WTC11 (cell line): ENCODE measurements at regions not wholly inside any gene's neighbourhood (a gene's known extent, or its start where the extent isn't known, plus 50 kb on each side); places are given as distances from the start of the nearest gene placed in this dataset.

Experiments
- ATAC-seq: fragments of 200-7000 bp; cut with Tn5 transposase; 2 replicates; pipeline ENCODE4 v1.10.0; 2021; ENCODE audit warnings: mild to moderate bottlenecking, moderate library complexity
- CTCF ChIA-PET: fragments of 300-600 bp; sonication (Branson Sonifier 250); formaldehyde crosslinking; loops from one replicate; lab custom pipeline; 2021; ENCODE audit warnings: antibody characterized with exemption; lab: Charles Lee
- POLR2A ChIA-PET: fragments of 350-600 bp; sonication (Branson Sonifier 250); formaldehyde crosslinking; loops from one replicate; lab custom pipeline; 2021; ENCODE audit warnings: antibody characterized with exemption; lab: Charles Lee
- DNase-seq: peaks from one replicate; pipeline ENCODE4 v3.0.0; 2021; ENCODE audit warnings: low spot score
- H3K27ac Mint-ChIP-seq: 2 replicates; pipeline ENCODE4 v1.8.0; 2021; ENCODE audit warnings: mixed read lengths
- H3K27me3 Mint-ChIP-seq: 2 replicates; pipeline ENCODE4 v1.8.0; 2021; ENCODE audit warnings: low read depth, mild to moderate bottlenecking, moderate library complexity, mixed read lengths
- H3K36me3 Mint-ChIP-seq: 2 replicates; pipeline ENCODE4 v1.8.0; 2021; ENCODE audit warnings: mixed read lengths
- H3K4me1 Mint-ChIP-seq: 2 replicates; pipeline ENCODE4 v1.8.0; 2022; ENCODE audit warnings: mixed read lengths
- H3K4me3 Mint-ChIP-seq: 2 replicates; pipeline ENCODE4 v1.8.0; 2021; ENCODE audit warnings: mild to moderate bottlenecking, moderate library complexity, mixed read lengths
- H3K9me3 Mint-ChIP-seq: 2 replicates; pipeline ENCODE4 v1.8.0; 2021; ENCODE audit warnings: mixed read lengths
- ATF1 ChIP-seq: sonication (generic); formaldehyde crosslinking; IDR thresholded peaks from 2 replicates; pipeline ENCODE4 v1.8.1; 2023; ENCODE audit warnings: mild to moderate bottlenecking, moderate library complexity, missing genetic modification reagents
- JUN ChIP-seq: sonication (generic); formaldehyde crosslinking; IDR thresholded peaks from 2 replicates; pipeline ENCODE4 v1.8.0; 2023; ENCODE audit warnings: mild to moderate bottlenecking, missing genetic modification reagents
- TCF7 ChIP-seq: sonication (generic); formaldehyde crosslinking; IDR thresholded peaks from 2 replicates; pipeline ENCODE4 v1.8.0; 2022; ENCODE audit warnings: mild to moderate bottlenecking, low read depth, missing genetic modification reagents, moderate library complexity
- TF ChIP-seq, protein P1 (sequence below): sonication (generic); formaldehyde crosslinking; IDR thresholded peaks from 2 replicates; pipeline ENCODE4 v1.8.1; 2023; ENCODE audit warnings: mild to moderate bottlenecking, missing genetic modification reagents, borderline replicate concordance
- TF ChIP-seq, protein P2 (sequence below): fragments of 250-450 bp; sonication (Bioruptor Pico); IDR thresholded peaks from 2 replicates; pipeline ENCODE4 v2.1.2; 2022; ENCODE audit warnings: mild to moderate bottlenecking, moderate library complexity
- TF ChIP-seq, protein P3 (sequence below): sonication (generic); formaldehyde crosslinking; IDR thresholded peaks from 2 replicates; pipeline ENCODE4 v1.8.1; 2023; ENCODE audit warnings: mild to moderate bottlenecking, missing genetic modification reagents, moderate library complexity
- TF ChIP-seq, protein P4 (sequence below): sonication (generic); formaldehyde crosslinking; IDR thresholded peaks from 2 replicates; pipeline ENCODE4 v1.8.1; 2023; ENCODE audit warnings: mild to moderate bottlenecking, moderate library complexity, missing genetic modification reagents
- TF ChIP-seq, protein P5 (sequence below): fragments of 250-450 bp; sonication (Bioruptor Pico); IDR thresholded peaks from 2 replicates; pipeline ENCODE4 v1.9.0; 2021; ENCODE audit warnings: mild to moderate bottlenecking
- TF ChIP-seq, protein P6 (sequence below): sonication (generic); formaldehyde crosslinking; IDR thresholded peaks from 2 replicates; pipeline ENCODE4 v1.8.0; 2023; ENCODE audit warnings: missing genetic modification reagents
- TF ChIP-seq, protein P7 (sequence below): fragments of 250-450 bp; sonication (Bioruptor Pico); conservative IDR thresholded peaks from 2 replicates; pipeline ENCODE4 v1.9.0; 2021; ENCODE audit warnings: mild to moderate bottlenecking
- TF ChIP-seq, protein P8 (sequence below): sonication (generic); formaldehyde crosslinking; IDR thresholded peaks from 2 replicates; pipeline ENCODE4 v1.8.0; 2022; ENCODE audit warnings: missing genetic modification reagents

DNA sequence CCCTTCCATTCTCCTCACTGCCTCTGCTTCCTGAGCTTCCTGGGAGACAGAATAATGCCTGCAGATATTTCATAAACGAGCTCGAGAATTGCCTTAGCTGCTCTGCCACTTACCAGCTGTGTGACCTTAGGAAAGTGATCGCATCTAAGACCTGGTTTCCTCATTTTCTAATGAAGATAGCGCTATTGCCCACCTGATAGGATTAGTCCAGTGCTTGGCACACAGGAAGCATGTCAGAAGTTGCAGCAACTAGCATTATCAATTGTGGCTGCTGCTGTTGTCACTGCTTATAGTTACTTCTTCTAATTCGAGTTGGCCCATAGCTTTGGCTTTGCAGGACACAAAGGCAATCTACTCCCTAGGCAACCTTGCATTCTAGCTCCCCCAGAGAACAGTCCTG is 305.5 kb upstream of the SGK1 start:
- ChIA-PET CTCF (interaction anchor here (0.9 to 1.2 kb wide), 2 partner anchors 259 to 446 kb away, joined by 3 read pairs; no protein-coding TSS in a partner anchor), POLR2A (no interaction called here)
- ATAC-seq (no peak), DNase-seq (no peak)
- H3K4me1 Mint-ChIP-seq: peaks cover 21% of the 10 kb centered on the region
- H3K36me3 Mint-ChIP-seq: no peaks in the 10 kb centered on the region
- H3K9me3 Mint-ChIP-seq: no peaks in the 10 kb centered on the region
- TF ChIP-seq, protein P1, sequence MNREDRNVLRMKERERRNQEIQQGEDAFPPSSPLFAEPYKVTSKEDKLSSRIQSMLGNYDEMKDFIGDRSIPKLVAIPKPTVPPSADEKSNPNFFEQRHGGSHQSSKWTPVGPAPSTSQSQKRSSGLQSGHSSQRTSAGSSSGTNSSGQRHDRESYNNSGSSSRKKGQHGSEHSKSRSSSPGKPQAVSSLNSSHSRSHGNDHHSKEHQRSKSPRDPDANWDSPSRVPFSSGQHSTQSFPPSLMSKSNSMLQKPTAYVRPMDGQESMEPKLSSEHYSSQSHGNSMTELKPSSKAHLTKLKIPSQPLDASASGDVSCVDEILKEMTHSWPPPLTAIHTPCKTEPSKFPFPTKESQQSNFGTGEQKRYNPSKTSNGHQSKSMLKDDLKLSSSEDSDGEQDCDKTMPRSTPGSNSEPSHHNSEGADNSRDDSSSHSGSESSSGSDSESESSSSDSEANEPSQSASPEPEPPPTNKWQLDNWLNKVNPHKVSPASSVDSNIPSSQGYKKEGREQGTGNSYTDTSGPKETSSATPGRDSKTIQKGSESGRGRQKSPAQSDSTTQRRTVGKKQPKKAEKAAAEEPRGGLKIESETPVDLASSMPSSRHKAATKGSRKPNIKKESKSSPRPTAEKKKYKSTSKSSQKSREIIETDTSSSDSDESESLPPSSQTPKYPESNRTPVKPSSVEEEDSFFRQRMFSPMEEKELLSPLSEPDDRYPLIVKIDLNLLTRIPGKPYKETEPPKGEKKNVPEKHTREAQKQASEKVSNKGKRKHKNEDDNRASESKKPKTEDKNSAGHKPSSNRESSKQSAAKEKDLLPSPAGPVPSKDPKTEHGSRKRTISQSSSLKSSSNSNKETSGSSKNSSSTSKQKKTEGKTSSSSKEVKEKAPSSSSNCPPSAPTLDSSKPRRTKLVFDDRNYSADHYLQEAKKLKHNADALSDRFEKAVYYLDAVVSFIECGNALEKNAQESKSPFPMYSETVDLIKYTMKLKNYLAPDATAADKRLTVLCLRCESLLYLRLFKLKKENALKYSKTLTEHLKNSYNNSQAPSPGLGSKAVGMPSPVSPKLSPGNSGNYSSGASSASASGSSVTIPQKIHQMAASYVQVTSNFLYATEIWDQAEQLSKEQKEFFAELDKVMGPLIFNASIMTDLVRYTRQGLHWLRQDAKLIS: no peak
- TF ChIP-seq TCF7 (CRISPR knock-in tag): no peak
- no peak overlapping the region for H3K27ac Mint-ChIP-seq
- no peaks in the 10 kb centered on the region for H3K27me3 Mint-ChIP-seq
- H3K4me3 Mint-ChIP-seq: no peak overlapping the region

DNA sequence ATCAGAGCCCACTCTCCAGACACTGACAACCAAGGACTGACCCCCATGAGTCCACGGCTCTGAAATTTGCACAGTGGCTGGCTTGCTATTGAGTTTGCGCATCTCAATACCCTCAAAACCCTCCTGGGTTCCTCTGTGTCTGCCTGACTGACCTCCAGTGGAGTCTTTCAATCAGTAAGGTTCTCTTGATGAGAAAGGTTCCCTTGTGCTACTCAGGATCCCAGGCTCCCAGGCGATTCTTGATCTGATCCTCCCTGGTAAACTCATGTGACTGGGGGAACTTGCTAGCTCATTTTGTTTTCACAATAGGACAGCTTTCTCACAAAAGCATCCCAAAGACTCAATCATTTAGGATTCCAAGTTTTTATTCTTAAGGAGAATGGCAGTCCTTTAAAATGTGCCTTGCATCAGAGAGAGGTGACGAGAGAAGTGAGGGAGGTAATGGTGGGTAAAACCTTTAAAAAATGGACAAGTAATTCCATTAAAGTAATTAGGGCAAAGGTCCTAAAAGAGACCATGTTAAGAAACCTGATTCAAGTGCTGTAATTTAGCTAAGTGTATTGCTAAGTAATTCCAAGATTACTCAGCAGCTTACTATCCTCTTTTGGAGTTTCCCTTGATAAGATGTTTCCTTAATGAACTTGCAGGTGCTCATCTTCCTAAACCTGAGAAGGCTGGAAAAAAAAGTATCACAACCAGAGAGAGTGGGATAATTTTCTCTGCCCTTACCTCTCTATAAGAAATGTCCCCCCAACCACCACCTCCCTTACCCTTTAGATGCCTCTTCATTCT is 304.7 kb upstream of the SGK1 start:
- TF ChIP-seq, protein P2, sequence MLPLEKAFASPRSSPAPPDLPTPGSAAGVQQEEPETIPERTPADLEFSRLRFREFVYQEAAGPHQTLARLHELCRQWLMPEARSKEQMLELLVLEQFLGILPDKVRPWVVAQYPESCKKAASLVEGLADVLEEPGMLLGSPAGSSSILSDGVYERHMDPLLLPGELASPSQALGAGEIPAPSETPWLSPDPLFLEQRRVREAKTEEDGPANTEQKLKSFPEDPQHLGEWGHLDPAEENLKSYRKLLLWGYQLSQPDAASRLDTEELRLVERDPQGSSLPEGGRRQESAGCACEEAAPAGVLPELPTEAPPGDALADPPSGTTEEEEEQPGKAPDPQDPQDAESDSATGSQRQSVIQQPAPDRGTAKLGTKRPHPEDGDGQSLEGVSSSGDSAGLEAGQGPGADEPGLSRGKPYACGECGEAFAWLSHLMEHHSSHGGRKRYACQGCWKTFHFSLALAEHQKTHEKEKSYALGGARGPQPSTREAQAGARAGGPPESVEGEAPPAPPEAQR: no peak
- TF ChIP-seq, protein P3, sequence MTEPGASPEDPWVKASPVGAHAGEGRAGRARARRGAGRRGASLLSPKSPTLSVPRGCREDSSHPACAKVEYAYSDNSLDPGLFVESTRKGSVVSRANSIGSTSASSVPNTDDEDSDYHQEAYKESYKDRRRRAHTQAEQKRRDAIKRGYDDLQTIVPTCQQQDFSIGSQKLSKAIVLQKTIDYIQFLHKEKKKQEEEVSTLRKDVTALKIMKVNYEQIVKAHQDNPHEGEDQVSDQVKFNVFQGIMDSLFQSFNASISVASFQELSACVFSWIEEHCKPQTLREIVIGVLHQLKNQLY (CRISPR knock-in tag): no peak
- TF ChIP-seq, protein P4, sequence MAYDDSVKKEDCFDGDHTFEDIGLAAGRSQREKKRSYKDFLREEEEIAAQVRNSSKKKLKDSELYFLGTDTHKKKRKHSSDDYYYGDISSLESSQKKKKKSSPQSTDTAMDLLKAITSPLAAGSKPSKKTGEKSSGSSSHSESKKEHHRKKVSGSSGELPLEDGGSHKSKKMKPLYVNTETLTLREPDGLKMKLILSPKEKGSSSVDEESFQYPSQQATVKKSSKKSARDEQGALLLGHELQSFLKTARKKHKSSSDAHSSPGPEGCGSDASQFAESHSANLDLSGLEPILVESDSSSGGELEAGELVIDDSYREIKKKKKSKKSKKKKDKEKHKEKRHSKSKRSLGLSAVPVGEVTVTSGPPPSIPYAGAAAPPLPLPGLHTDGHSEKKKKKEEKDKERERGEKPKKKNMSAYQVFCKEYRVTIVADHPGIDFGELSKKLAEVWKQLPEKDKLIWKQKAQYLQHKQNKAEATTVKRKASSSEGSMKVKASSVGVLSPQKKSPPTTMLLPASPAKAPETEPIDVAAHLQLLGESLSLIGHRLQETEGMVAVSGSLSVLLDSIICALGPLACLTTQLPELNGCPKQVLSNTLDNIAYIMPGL (CRISPR knock-in tag): no peak
- TF ChIP-seq, protein P5, sequence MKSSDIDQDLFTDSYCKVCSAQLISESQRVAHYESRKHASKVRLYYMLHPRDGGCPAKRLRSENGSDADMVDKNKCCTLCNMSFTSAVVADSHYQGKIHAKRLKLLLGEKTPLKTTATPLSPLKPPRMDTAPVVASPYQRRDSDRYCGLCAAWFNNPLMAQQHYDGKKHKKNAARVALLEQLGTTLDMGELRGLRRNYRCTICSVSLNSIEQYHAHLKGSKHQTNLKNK (CRISPR knock-in tag): no peak
- TF ChIP-seq JUN (CRISPR knock-in tag) (no peak), ATF1 (CRISPR knock-in tag) (no peak)
- TF ChIP-seq, protein P6, sequence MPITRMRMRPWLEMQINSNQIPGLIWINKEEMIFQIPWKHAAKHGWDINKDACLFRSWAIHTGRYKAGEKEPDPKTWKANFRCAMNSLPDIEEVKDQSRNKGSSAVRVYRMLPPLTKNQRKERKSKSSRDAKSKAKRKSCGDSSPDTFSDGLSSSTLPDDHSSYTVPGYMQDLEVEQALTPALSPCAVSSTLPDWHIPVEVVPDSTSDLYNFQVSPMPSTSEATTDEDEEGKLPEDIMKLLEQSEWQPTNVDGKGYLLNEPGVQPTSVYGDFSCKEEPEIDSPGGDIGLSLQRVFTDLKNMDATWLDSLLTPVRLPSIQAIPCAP (CRISPR knock-in tag): no peak
- TF ChIP-seq, protein P7, sequence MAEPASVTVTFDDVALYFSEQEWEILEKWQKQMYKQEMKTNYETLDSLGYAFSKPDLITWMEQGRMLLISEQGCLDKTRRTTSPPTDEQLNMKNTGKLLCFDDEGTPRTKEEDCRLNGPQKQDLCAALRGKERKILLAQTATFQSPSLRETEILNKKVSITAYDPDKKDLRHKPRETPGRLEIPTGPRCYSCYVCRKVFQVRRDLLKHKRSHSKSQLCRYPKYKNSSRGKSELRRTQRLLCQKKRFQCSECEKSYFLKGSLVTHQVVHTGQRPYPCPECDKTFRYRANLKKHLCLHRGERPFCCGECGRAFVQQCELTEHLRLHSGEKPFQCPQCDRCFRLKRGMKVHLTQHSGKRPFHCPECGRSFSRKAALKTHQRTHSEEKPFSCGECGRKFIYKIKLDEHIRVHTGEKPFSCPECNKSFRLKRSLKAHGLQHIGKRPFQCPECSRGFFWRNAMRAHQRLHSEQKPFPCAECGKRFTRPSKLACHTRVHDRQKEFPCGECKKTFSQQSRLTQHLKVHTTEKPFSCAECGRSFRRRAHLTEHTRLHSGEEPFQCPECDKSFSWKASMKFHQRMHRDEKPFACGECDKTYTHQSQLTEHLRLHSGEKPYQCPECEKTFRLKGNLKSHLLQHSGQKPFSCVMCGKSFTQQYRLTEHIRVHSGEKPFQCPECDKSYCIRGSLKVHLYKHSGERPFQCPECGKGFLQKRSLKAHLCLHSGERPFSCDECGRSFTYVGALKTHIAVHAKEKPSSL (CRISPR knock-in tag): no peak
- TF ChIP-seq, protein P8, sequence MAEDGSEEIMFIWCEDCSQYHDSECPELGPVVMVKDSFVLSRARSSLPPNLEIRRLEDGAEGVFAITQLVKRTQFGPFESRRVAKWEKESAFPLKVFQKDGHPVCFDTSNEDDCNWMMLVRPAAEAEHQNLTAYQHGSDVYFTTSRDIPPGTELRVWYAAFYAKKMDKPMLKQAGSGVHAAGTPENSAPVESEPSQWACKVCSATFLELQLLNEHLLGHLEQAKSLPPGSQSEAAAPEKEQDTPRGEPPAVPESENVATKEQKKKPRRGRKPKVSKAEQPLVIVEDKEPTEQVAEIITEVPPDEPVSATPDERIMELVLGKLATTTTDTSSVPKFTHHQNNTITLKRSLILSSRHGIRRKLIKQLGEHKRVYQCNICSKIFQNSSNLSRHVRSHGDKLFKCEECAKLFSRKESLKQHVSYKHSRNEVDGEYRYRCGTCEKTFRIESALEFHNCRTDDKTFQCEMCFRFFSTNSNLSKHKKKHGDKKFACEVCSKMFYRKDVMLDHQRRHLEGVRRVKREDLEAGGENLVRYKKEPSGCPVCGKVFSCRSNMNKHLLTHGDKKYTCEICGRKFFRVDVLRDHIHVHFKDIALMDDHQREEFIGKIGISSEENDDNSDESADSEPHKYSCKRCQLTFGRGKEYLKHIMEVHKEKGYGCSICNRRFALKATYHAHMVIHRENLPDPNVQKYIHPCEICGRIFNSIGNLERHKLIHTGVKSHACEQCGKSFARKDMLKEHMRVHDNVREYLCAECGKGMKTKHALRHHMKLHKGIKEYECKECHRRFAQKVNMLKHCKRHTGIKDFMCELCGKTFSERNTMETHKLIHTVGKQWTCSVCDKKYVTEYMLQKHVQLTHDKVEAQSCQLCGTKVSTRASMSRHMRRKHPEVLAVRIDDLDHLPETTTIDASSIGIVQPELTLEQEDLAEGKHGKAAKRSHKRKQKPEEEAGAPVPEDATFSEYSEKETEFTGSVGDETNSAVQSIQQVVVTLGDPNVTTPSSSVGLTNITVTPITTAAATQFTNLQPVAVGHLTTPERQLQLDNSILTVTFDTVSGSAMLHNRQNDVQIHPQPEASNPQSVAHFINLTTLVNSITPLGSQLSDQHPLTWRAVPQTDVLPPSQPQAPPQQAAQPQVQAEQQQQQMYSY (CRISPR knock-in tag): no peak
- no peak overlapping the region for H3K27ac Mint-ChIP-seq
- no peaks in the 10 kb centered on the region for H3K27me3 Mint-ChIP-seq
- ChIA-PET CTCF (interaction anchor here (0.6 kb wide), 1 partner anchor 95 kb away, joined by 5 read pairs; no protein-coding TSS in a partner anchor), POLR2A (no interaction called here)
- ATAC-seq: no peak; the same call in 1 of the 2 replicates
- no peak for DNase-seq
- H3K4me1 Mint-ChIP-seq: peaks cover 27% of the 10 kb centered on the region
- H3K9me3 Mint-ChIP-seq: no peaks in the 10 kb centered on the region
- H3K4me3 Mint-ChIP-seq: no peak overlapping the region
- H3K36me3 Mint-ChIP-seq: no peaks in the 10 kb centered on the region
